ENCODE measurements at regions not wholly inside any gene's neighbourhood (a gene's known extent, or its start where the extent isn't known, plus 50 kb on each side); places are given as distances from the start of the nearest gene placed in this dataset.

GRCh38 chr5:157924490-157924889 lies 65.5 kb upstream of the CLINT1 start:
- WGBS, 2 donors, result 83 to 91% methylated on average over 2 of the region's 2 CpGs
- Histone ChIP-seq H3K36me3 (no peaks in the 10 kb centered on the region), H3K4me3 (no peak overlapping the region), H3K4me1 (peaks cover 0 to 17% (median 7%) of the 10 kb centered on the region in 9 donors), H3K9me3 (no peaks in the 10 kb centered on the region), H3K27ac (no peak overlapping the region), H3K27me3 (no peaks in the 10 kb centered on the region)
- DNase-seq (no peak), ATAC-seq (no peak)
- intact Hi-C loops (cut with DNase I), result no loop called here
- TF ChIP-seq CTCF (IDR thresholded peaks at IDR 0.05), result no peak

- ATAC-seq (no peak), DNase-seq (no peak)
- no peaks in the 10 kb centered on the region for H3K36me3 ChIP-seq
- WGBS, 2 donors, result 81 to 88% methylated on average over 3 of the region's 3 CpGs
- H3K27ac ChIP-seq, result no peak overlapping the region
- no peaks in the 10 kb centered on the region for H3K27me3 ChIP-seq
- no peak overlapping the region for H3K4me3 ChIP-seq
- intact Hi-C loops (cut with DNase I), result no loop called here
- no peaks in the 10 kb centered on the region for H3K9me3 ChIP-seq
- no peak for TF ChIP-seq CTCF (IDR thresholded peaks at IDR 0.05)
- peaks cover 0 to 24% (median 10%) of the 10 kb centered on the region in 9 donors for H3K4me1 ChIP-seq
Observed at GRCh38 chr5:157923765-157924164, 64.8 kb upstream of the CLINT1 start.

- 96 to 99% methylated on average over 4 of the region's 4 CpGs for WGBS, 2 donors
- no peak for TF ChIP-seq CTCF (IDR thresholded peaks at IDR 0.05)
- no peak for DNase-seq
Observed at GRCh38 chr5:157922026-157922425, 63.1 kb upstream of the CLINT1 start.

GRCh38 chr5:157920828-157921170 lies 61.9 kb upstream of the CLINT1 start:
- 90 to 93% methylated on average over 3 of the region's 3 CpGs for WGBS, 2 donors
- no peak overlapping the region for H3K4me3 ChIP-seq
- H3K9me3 ChIP-seq, result no peaks in the 10 kb centered on the region
- H3K4me1 ChIP-seq, result peaks cover 5 to 43% (median 29%) of the 10 kb centered on the region in 9 donors
- H3K27me3 ChIP-seq, result no peaks in the 10 kb centered on the region
- ATAC-seq (no peak), DNase-seq (no peak)
- no peaks in the 10 kb centered on the region for H3K36me3 ChIP-seq
- no peak overlapping the region for H3K27ac ChIP-seq
- no peak for TF ChIP-seq CTCF (IDR thresholded peaks at IDR 0.05)
- intact Hi-C loops (cut with DNase I), result no loop called here

More at GRCh38 chr5:157922026-157922425, 63.1 kb upstream of the CLINT1 start:
- Histone ChIP-seq H3K27ac (no peak overlapping the region), H3K36me3 (no peaks in the 10 kb centered on the region), H3K4me3 (no peak overlapping the region), H3K4me1 (peaks cover 0 to 41% (median 26%) of the 10 kb centered on the region in 9 donors), H3K27me3 (no peaks in the 10 kb centered on the region), H3K9me3 (no peaks in the 10 kb centered on the region)
- intact Hi-C loops (cut with DNase I), result no loop called here
- ATAC-seq, result no peak
